H1 (cell line): ENCODE measurements at regions not wholly inside any gene's neighbourhood (a gene's known extent, or its start where the extent isn't known, plus 50 kb on each side); places are given as distances from the start of the nearest gene placed in this dataset.

Experiments used
- CTCF ChIA-PET: fragments of 300-600 bp; sonication (Branson Sonifier 250); formaldehyde crosslinking; loops from one replicate; lab custom pipeline; 2021; ENCODE audit not compliant: partially characterized antibody; lab: Charles Lee
- POLR2A ChIA-PET: fragments of 300-600 bp; sonication (Branson Sonifier 250); formaldehyde crosslinking; loops from one replicate; lab custom pipeline; 2021; ENCODE audit warnings: inconsistent platforms; ENCODE audit not compliant: partially characterized antibody; lab: Charles Lee
- DNase-seq, 2 experiments: peaks; one replicate each; pipeline versions ENCODE4 v3.0.0 to v3.0.0-alpha.2; 2010 to 2022; ENCODE audit warnings: low spot score in 2 of 2, low read depth in 1 of 2, mixed read lengths in 1 of 2
- FAIRE-seq: peaks from 2 replicates; lab custom pipeline; 2011; peaks lifted over from hg19 to GRCh38; lab: Jason Lieb, UNC
- H2AFZ ChIP-seq: 2 replicates; pipeline ENCODE4 v1.8.1; 2012; ENCODE audit warnings: low read length, inconsistent platforms
- H2AK5ac ChIP-seq: 2 replicates; pipeline ENCODE4 v1.6.1; 2013; ENCODE audit warnings: low read depth, low read length
- H2BK120ac ChIP-seq: replicated peaks from 2 replicates; pipeline ENCODE3; 2013; ENCODE audit warnings: low read depth, low read length, inconsistent platforms
- H2BK12ac ChIP-seq: 2 replicates; pipeline ENCODE4 v1.6.1; 2013; ENCODE audit warnings: low read depth, low read length
- H2BK15ac ChIP-seq: 2 replicates; pipeline ENCODE4 v1.6.1; 2013; ENCODE audit warnings: low read length
- H2BK20ac ChIP-seq: 2 replicates; pipeline ENCODE4 v1.6.1; 2013; ENCODE audit warnings: low read length
- H2BK5ac ChIP-seq: 2 replicates; pipeline ENCODE4 v1.6.1; 2013; ENCODE audit warnings: low read depth, low read length
- H3K14ac ChIP-seq: 2 replicates; pipeline ENCODE4 v1.6.1; 2013; ENCODE audit warnings: inconsistent platforms; ENCODE audit not compliant: insufficient read length
- H3K18ac ChIP-seq: 2 replicates; pipeline ENCODE4 v1.6.1; 2013; ENCODE audit warnings: low read length; ENCODE audit errors: extremely low read depth
- H3K23ac ChIP-seq: 2 replicates; pipeline ENCODE4 v1.6.1; 2013; ENCODE audit warnings: inconsistent platforms; ENCODE audit not compliant: insufficient read length
- H3K23me2 ChIP-seq: 2 replicates; pipeline ENCODE4 v1.6.1; 2013; ENCODE audit warnings: low read depth, low read length
- H3K27ac ChIP-seq: 2 replicates; pipeline ENCODE4 v1.6.1; 2011; ENCODE audit warnings: low read depth, low read length, inconsistent platforms
- H3K27me3 ChIP-seq, 4 experiments: replicated peaks in 1 of 4; 1 replicate in 1 of 4; 2 replicates in 3 of 4; pipeline versions ENCODE4 v1.6.1 to v1.8.1; 2011 to 2013; ENCODE audit warnings: low read length in 3 of 4, mild to moderate bottlenecking in 3 of 4, inconsistent platforms in 2 of 4, mixed read lengths in 2 of 4, moderate library complexity in 1 of 4; ENCODE audit not compliant: control insufficient read depth in 3 of 4, insufficient read depth in 3 of 4; ENCODE audit errors: extremely low read depth in 1 of 4
- H3K36me3 ChIP-seq, 4 experiments: 2 replicates each; pipeline versions ENCODE4 v1.6.1 to v1.8.1; 2011 to 2013; ENCODE audit warnings: mild to moderate bottlenecking in 4 of 4, low read length in 3 of 4, moderate library complexity in 2 of 4, control low read depth in 1 of 4, inconsistent platforms in 1 of 4; ENCODE audit not compliant: insufficient read depth in 4 of 4, control insufficient read depth in 2 of 4
- H3K4ac ChIP-seq: replicated peaks from 2 replicates; pipeline ENCODE3; 2013; ENCODE audit warnings: low read length, low read depth, mixed read lengths, inconsistent platforms; ENCODE audit not compliant: insufficient read length
- H3K4me1 ChIP-seq, 4 experiments: replicated peaks in 1 of 4; 1 replicate in 1 of 4; 2 replicates in 3 of 4; pipeline versions ENCODE4 v1.6.1 to v1.8.1; 2011 to 2013; ENCODE audit warnings: low read length in 3 of 4, inconsistent platforms in 2 of 4, mixed read lengths in 1 of 4; ENCODE audit not compliant: insufficient read depth in 4 of 4, control insufficient read depth in 3 of 4
- H3K4me2 ChIP-seq, 2 experiments: 2 replicates each; pipeline versions ENCODE4 v1.6.1 to v1.8.1; 2011 to 2013; ENCODE audit warnings: low read depth in 2 of 2, low read length in 2 of 2, control low read depth in 1 of 2, inconsistent platforms in 1 of 2, mild to moderate bottlenecking in 1 of 2; ENCODE audit not compliant: insufficient read depth in 1 of 2
- H3K4me3 ChIP-seq, 4 experiments: fragments of 200-600, 300-600 bp in 1 of 4; sonication (generic), shearing (Covaris generic), sonication (Bioruptor Twin) in 1 of 4; 2 replicates each; pipeline versions ENCODE4 v1.5.1 to v1.8.1; 2011 to 2016; ENCODE audit warnings: low read length in 4 of 4, low read depth in 3 of 4, control low read depth in 2 of 4, inconsistent platforms in 2 of 4, mild to moderate bottlenecking in 2 of 4, mixed read lengths in 1 of 4, moderate library complexity in 1 of 4; ENCODE audit not compliant: insufficient read depth in 2 of 4; ENCODE audit errors: extremely low read depth in 1 of 4
- H3K56ac ChIP-seq: replicated peaks from 2 replicates; pipeline ENCODE3; 2013; ENCODE audit warnings: low read depth, mild to moderate bottlenecking, mixed read lengths, low read length, inconsistent platforms; ENCODE audit not compliant: insufficient read length
- H3K79me1 ChIP-seq: 2 replicates; pipeline ENCODE4 v1.6.1; 2013; ENCODE audit warnings: low read depth, low read length, control low read depth
- H3K79me2 ChIP-seq, 2 experiments: 2 replicates each; pipeline versions ENCODE4 v1.6.1 to v1.8.1; 2012 to 2013; ENCODE audit warnings: low read length in 2 of 2, mild to moderate bottlenecking in 2 of 2, inconsistent platforms in 1 of 2; ENCODE audit not compliant: insufficient read depth in 2 of 2, control insufficient read depth in 1 of 2
- H3K9ac ChIP-seq, 4 experiments: replicated peaks in 1 of 4; 1 replicate in 1 of 4; 2 replicates in 3 of 4; pipeline versions ENCODE4 v1.6.1 to v1.8.1; 2011 to 2013; ENCODE audit warnings: low read depth in 3 of 4, low read length in 3 of 4, control low read depth in 2 of 4, mild to moderate bottlenecking in 2 of 4, moderate library complexity in 2 of 4, inconsistent platforms in 1 of 4; ENCODE audit errors: extremely low read depth in 1 of 4
- H3K9me3 ChIP-seq, 2 experiments: 2 replicates each; pipeline versions ENCODE4 v1.6.1 to v1.8.1; 2012 to 2013; ENCODE audit warnings: mild to moderate bottlenecking in 2 of 2, moderate library complexity in 2 of 2, control low read depth in 1 of 2, inconsistent platforms in 1 of 2, low read depth in 1 of 2, low read length in 1 of 2, mixed read lengths in 1 of 2; ENCODE audit not compliant: insufficient read depth in 2 of 2
- H4K20me1 ChIP-seq, 2 experiments: replicated peaks in 1 of 2; 2 replicates each; pipeline versions ENCODE3 to v1.8.1; 2011 to 2013; ENCODE audit warnings: inconsistent platforms in 2 of 2, low read length in 2 of 2, mild to moderate bottlenecking in 1 of 2; ENCODE audit not compliant: insufficient read depth in 2 of 2, control insufficient read depth in 1 of 2
- H4K5ac ChIP-seq: 2 replicates; pipeline ENCODE4 v1.6.1; 2013; ENCODE audit warnings: low read length, low read depth, mixed read lengths, inconsistent platforms; ENCODE audit not compliant: insufficient read length
- H4K8ac ChIP-seq: 2 replicates; pipeline ENCODE4 v1.8.0; 2013; ENCODE audit warnings: mild to moderate bottlenecking, moderate library complexity, low read length, inconsistent platforms; ENCODE audit not compliant: insufficient read depth; ENCODE audit errors: extremely low read depth
- H4K91ac ChIP-seq: replicated peaks from 2 replicates; pipeline ENCODE3; 2013; ENCODE audit warnings: low read length, mixed read lengths, inconsistent platforms; ENCODE audit not compliant: insufficient read length
- RAD21 ChIP-seq, 2 experiments: IDR thresholded peaks in 1 of 2; conservative IDR thresholded peaks in 1 of 2; 2 replicates each; pipeline ENCODE4 v1.6.1; 2011; ENCODE audit warnings: low read depth in 2 of 2, low read length in 2 of 2, improper control_type of control experiment in 1 of 2, inconsistent platforms in 1 of 2, mild to moderate bottlenecking in 1 of 2, moderate library complexity in 1 of 2

GRCh38 chr11:92125321-92125720 lies 99.3 kb upstream of the FAT3 start:
- Histone ChIP-seq H3K4me2 (no peak overlapping the region), H3K9ac (no peak overlapping the region), H3K4me3 (no peak overlapping the region), H2AFZ (no peak overlapping the region), H3K23me2 (no peaks in the 10 kb centered on the region), H3K9me3 (no peaks in the 10 kb centered on the region), H4K5ac (no peak overlapping the region), H3K79me1 (no peaks in the 10 kb centered on the region), H4K20me1 (no peaks in the 10 kb centered on the region), H3K14ac (no peak overlapping the region), H3K23ac (no peak overlapping the region), H2AK5ac (no peak overlapping the region), H3K36me3 (no peaks in the 10 kb centered on the region), H3K4ac (no peak overlapping the region), H2BK120ac (no peak overlapping the region), H3K56ac (no peak overlapping the region), H3K18ac (no peak overlapping the region), H4K91ac (no peak overlapping the region), H3K4me1 (no peaks in the 10 kb centered on the region), H3K27ac (no peak overlapping the region), H4K8ac (no peak overlapping the region), H2BK12ac (no peak overlapping the region), H2BK5ac (no peak overlapping the region), H2BK15ac (no peak overlapping the region), H3K27me3 (peaks cover 0 to 4% (median 0%) of the 10 kb centered on the region in 4 experiments; a peak in 1 of 7 replicates), H2BK20ac (no peak overlapping the region), H3K79me2 (no peaks in the 10 kb centered on the region)
- POLR2A ChIA-PET, result no interaction called here
- no peak for FAIRE-seq
- CTCF ChIA-PET, result interaction anchor here (0.8 to 2.7 kb wide), 2 partner anchors 12 to 206 kb away, joined by 3 to 11 read pairs; no protein-coding TSS in a partner anchor
- DNase-seq, result no peak
- no peak for TF ChIP-seq RAD21 (IDR thresholded peaks at IDR 0.05 in 1 of 2, conservative IDR thresholded peaks at IDR 0.05 in 1 of 2; ENCODE audit: low read depth in 2 of 2, low read length in 2 of 2)
